ENCODE measurements at regions not wholly inside any gene's neighbourhood (a gene's known extent, or its start where the extent isn't known, plus 50 kb on each side); places are given as distances from the start of the nearest gene placed in this dataset.

DNA sequence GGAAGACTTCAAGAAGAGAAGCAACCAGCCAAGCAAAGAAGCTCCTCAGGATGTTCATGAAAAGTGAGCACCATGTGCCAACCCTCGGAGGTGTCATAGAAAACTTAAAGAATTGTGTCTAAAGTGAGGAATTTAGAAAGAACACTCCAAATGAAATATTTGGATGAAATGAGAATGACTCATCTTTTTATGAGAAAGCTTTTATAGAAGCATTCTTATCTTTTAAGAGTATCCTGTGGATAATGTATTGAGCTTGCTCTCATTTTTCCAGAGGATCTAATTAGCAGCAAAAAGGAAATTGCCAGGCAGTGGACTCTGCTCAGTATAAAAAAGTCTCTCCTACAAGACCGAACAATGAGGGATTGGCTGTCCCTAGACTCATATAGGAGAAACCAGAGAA lies 454.9 kb downstream of the LRIG3 start:
- TF ChIP-seq CTCF (IDR thresholded peaks at IDR 0.05; ENCODE audit: low read depth, low read length): no peak
- no peak overlapping the region for H3K4me3 ChIP-seq (replicated peaks in 1 of 2; ENCODE audit: low read depth in 2 of 2, low read length in 2 of 2)
- peak in 1 of 2 donors; percentile 22 for DNase-seq (ENCODE audit: low read depth in 2 of 2)

DNA sequence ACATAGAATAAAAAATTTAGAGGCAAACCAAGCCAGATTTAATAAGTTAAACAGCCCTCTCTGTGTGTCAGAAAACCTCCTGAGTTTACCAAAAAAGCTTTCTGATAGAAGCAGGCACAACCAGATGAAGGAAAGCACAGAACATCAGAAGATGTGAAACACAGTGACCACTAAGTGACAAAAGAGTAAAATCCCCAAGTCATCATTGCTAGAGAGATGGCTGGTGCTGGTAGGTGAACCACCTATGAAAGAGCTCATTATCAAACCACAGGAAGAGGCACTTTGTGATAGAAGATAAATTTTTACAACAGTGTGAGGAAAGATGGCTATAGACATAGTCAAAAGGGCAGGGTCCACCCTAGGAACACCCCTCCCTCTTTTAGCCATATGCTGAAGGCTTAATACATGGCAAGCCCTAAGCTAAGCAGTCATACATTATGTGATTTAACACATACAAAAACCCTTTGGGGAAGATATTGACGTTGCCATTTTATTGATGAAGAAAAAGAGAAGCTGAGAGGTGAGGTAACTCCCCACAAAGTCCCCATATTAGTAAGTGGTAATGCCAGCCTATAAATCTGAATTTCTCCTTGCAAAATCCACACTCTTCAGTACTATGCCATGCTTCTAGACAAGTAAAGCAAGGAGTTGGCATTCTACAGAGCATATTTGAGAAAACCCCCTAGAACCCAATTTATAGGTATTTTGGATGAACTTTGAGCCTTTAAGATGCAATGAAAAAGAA lies 449.9 kb downstream of the LRIG3 start:
- no peak overlapping the region for H3K4me3 ChIP-seq (replicated peaks in 1 of 2; ENCODE audit: low read depth in 2 of 2, low read length in 2 of 2)
- TF ChIP-seq CTCF (IDR thresholded peaks at IDR 0.05; ENCODE audit: low read depth, low read length): no peak
- no peak for DNase-seq (ENCODE audit: low read depth in 2 of 2)

GRCh38 chr12:58479401-58479800 lies 440.9 kb downstream of the LRIG3 start:
- DNase-seq (ENCODE audit: low read depth in 2 of 2): no peak
- no peak for TF ChIP-seq CTCF (IDR thresholded peaks at IDR 0.05; ENCODE audit: low read depth, low read length)
- H3K4me3 ChIP-seq (replicated peaks in 1 of 2; ENCODE audit: low read depth in 2 of 2, low read length in 2 of 2): no peak overlapping the region

DNA sequence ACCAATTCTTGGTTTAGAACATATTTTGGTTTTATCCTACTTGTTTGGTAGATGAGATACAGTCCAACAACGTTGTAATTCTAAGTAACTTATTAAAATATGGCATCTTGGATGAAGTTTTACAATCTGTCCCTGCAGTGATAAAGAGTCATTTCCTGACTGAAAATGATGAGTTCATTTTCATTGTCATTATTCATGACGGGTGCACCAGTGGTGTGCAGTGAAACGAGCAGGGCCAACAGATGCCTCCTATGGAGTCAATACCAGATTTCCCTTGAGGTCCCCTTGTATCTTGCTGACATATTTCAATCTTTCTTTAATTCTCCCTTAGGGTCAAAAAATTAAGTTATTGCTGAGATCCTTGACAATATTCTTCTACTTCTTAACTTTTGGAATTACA lies 438.5 kb downstream of the LRIG3 start:
- H3K4me3 ChIP-seq (replicated peaks in 1 of 2; ENCODE audit: low read depth in 2 of 2, low read length in 2 of 2): no peak overlapping the region
- no peak for DNase-seq (ENCODE audit: low read depth in 2 of 2)
- TF ChIP-seq CTCF (IDR thresholded peaks at IDR 0.05; ENCODE audit: low read depth, low read length): no peak

DNA sequence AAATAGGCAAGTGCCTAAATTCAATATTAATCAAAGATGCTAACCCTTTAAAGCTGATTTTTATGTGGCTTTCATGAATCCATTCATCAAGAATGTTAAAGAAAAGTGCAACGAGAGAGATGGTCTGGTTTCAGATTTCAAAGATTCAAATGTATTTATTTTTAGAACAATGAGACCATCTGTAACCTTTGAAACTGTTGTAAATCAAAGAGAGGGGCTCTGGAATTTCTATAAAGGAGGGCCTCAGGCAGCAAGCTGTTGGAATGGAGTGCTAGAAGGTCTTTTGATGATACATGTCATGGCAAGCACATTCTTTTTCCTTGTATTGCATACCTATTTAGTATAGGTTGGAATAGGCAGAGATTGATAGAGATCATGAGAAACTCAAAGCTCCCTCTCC lies 433.0 kb downstream of the LRIG3 start:
- no peak for DNase-seq (ENCODE audit: low read depth in 2 of 2)
- no peak overlapping the region for H3K4me3 ChIP-seq (replicated peaks in 1 of 2; ENCODE audit: low read depth in 2 of 2, low read length in 2 of 2)
- TF ChIP-seq CTCF (IDR thresholded peaks at IDR 0.05; ENCODE audit: low read depth, low read length): no peak

GRCh38 chr12:58487678-58488161 lies 432.6 kb downstream of the LRIG3 start:
- no peak for TF ChIP-seq CTCF (IDR thresholded peaks at IDR 0.05; ENCODE audit: low read depth, low read length)
- DNase-seq (ENCODE audit: low read depth in 2 of 2): peak; percentile 69
- H3K4me3 ChIP-seq (replicated peaks in 1 of 2; ENCODE audit: low read depth in 2 of 2, low read length in 2 of 2): no peak overlapping the region

- TF ChIP-seq CTCF (IDR thresholded peaks at IDR 0.05; ENCODE audit: low read depth, low read length): no peak
- no peak for DNase-seq (ENCODE audit: low read depth in 2 of 2)
- no peak overlapping the region for H3K4me3 ChIP-seq (replicated peaks in 1 of 2; ENCODE audit: low read depth in 2 of 2, low read length in 2 of 2)
Measured at GRCh38 chr12:58489394-58489793, 430.9 kb downstream of the LRIG3 start.

Measured in cardiac fibroblast (primary cell).